NOMO-1 treated with DMSO at 0.1 percent for 48 hours (cell line): ENCODE measurements at regions not wholly inside any gene's neighbourhood (a gene's known extent, or its start where the extent isn't known, plus 50 kb on each side); places are given as distances from the start of the nearest gene placed in this dataset.
A peak's percentile ranks its signal among the peaks of the same experiment; 100 is the strongest.

Experiments used
- DNase-seq: peaks from one replicate; lab custom pipeline; 2025; ENCODE audit not compliant: unreplicated experiment; lab: John Stamatoyannopoulos, UW

GRCh38 chr1:110765640-110766335, 91.0 kb upstream of the KCNA3 start:
- peak; percentile 87 for DNase-seq

- DNase-seq: no peak
Observed at GRCh38 chr1:110763149-110763548, 88.4 kb upstream of the KCNA3 start.

- no peak for DNase-seq
Observed at GRCh38 chr1:110760321-110760720, 85.6 kb upstream of the KCNA3 start.

- DNase-seq: no peak
Observed at GRCh38 chr1:110756506-110756905, 81.8 kb upstream of the KCNA3 start.

GRCh38 chr1:110752941-110753725, 78.4 kb upstream of the KCNA3 start:
- no peak for DNase-seq

- DNase-seq: no peak
Observed at GRCh38 chr1:110750562-110750961, 75.8 kb upstream of the KCNA3 start.

GRCh38 chr1:110749960-110750359, 75.2 kb upstream of the KCNA3 start:
- no peak for DNase-seq

- DNase-seq: peak; percentile 60
Observed at GRCh38 chr1:110746644-110747259, 72.0 kb upstream of the KCNA3 start.

GRCh38 chr1:110743397-110743796, 68.7 kb upstream of the KCNA3 start:
- no peak for DNase-seq

GRCh38 chr1:110736900-110737605, 62.3 kb upstream of the KCNA3 start:
- DNase-seq: no peak

GRCh38 chr1:110734133-110734680, 59.5 kb upstream of the KCNA3 start:
- DNase-seq: no peak

GRCh38 chr1:110731529-110731928, 56.8 kb upstream of the KCNA3 start:
- no peak for DNase-seq

GRCh38 chr1:110728388-110729001, 53.8 kb upstream of the KCNA3 start:
- no peak for DNase-seq

- no peak for DNase-seq
Observed at GRCh38 chr1:110727246-110727645, 52.5 kb upstream of the KCNA3 start.

GRCh38 chr1:110726755-110727154, 52.0 kb upstream of the KCNA3 start:
- DNase-seq: peak; percentile 46
